Ureter (tissue), 1 donor: ENCODE measurements at regions not wholly inside any gene's neighbourhood (a gene's known extent, or its start where the extent isn't known, plus 50 kb on each side); places are given as distances from the start of the nearest gene placed in this dataset.
A peak's percentile ranks its signal among the peaks of the same experiment; 100 is the strongest.

ENCODE experiments used
- DNase-seq: peaks from one replicate; pipeline ENCODE4 v3.0.0-alpha.2; 2020; ENCODE audit warnings: low spot score
- donor health status: DM: yes; HTN: yes; CAD: no.

GRCh38 chr12:102596031-102596430, 115.7 kb upstream of the IGF1 start:
- DNase-seq = no peak

- DNase-seq = no peak
These were observed 115.0 kb upstream of the IGF1 start for GRCh38 chr12:102595315-102595714.

- DNase-seq = no peak
These were observed 112.8 kb upstream of the IGF1 start for GRCh38 chr12:102593134-102593533.

- DNase-seq = no peak
These were observed 111.8 kb upstream of the IGF1 start for GRCh38 chr12:102592134-102592533.

- no peak for DNase-seq
These were observed 92.9 kb upstream of the IGF1 start for GRCh38 chr12:102573237-102573636.

- DNase-seq = no peak
These were observed 91.5 kb upstream of the IGF1 start for GRCh38 chr12:102571889-102572288.

- no peak for DNase-seq
These were observed 89.9 kb upstream of the IGF1 start for GRCh38 chr12:102570256-102570655.

GRCh38 chr12:102569803-102570202, 89.4 kb upstream of the IGF1 start:
- DNase-seq = no peak

GRCh38 chr12:102568276-102568675, 87.9 kb upstream of the IGF1 start:
- no peak for DNase-seq

- no peak for DNase-seq
These were observed 86.9 kb upstream of the IGF1 start for GRCh38 chr12:102567031-102567985.

GRCh38 chr12:102565555-102565954, 85.2 kb upstream of the IGF1 start:
- DNase-seq = no peak

GRCh38 chr12:102564026-102564425, 83.7 kb upstream of the IGF1 start:
- DNase-seq = peak; percentile 69

GRCh38 chr12:102562836-102563425, 82.6 kb upstream of the IGF1 start:
- no peak for DNase-seq

GRCh38 chr12:102551186-102551585, 70.8 kb upstream of the IGF1 start:
- no peak for DNase-seq

GRCh38 chr12:102549691-102550090, 69.3 kb upstream of the IGF1 start:
- no peak for DNase-seq

GRCh38 chr12:102548543-102548942, 68.2 kb upstream of the IGF1 start:
- DNase-seq = no peak

- no peak for DNase-seq
These were observed 63.4 kb upstream of the IGF1 start for GRCh38 chr12:102543494-102544485.

GRCh38 chr12:102542816-102543440, 62.6 kb upstream of the IGF1 start:
- DNase-seq = no peak

- DNase-seq = no peak
These were observed 60.5 kb upstream of the IGF1 start for GRCh38 chr12:102540815-102541385.

- DNase-seq = no peak
These were observed 59.5 kb upstream of the IGF1 start for GRCh38 chr12:102539651-102540553.
